Tibial artery (tissue), 4 donors: ENCODE measurements at regions not wholly inside any gene's neighbourhood (a gene's known extent, or its start where the extent isn't known, plus 50 kb on each side); places are given as distances from the start of the nearest gene placed in this dataset.

Experiments
- DNase-seq, 2 donors: peaks; one replicate each; pipeline ENCODE4 v3.0.0-alpha.2; 2019
- H3K27ac ChIP-seq, 2 donors: fragments of 200-600 bp; sonication (generic) in 1 of 2; 1 replicate in 1 of 2; 2 replicates in 1 of 2; pipeline ENCODE4 v1.5.1; 2018 to 2019; ENCODE audit warnings: mild to moderate bottlenecking in 1 of 2
- H3K27me3 ChIP-seq, 2 donors: fragments of 200-600 bp; sonication (generic) in 1 of 2; one replicate each; pipeline versions ENCODE4 v1.5.1 to v1.6.0; 2016 to 2019
- H3K36me3 ChIP-seq, 3 donors: fragments of 200-600 bp; sonication (generic) in 2 of 3; one replicate each; pipeline ENCODE4 v1.5.1; 2016 to 2019; ENCODE audit warnings: mild to moderate bottlenecking in 2 of 3
- H3K4me1 ChIP-seq, 4 donors: fragments of 200-600 bp; sonication (generic) in 2 of 4; 1 replicate in 3 of 4; 2 replicates in 1 of 4; pipeline ENCODE4 v1.5.1; 2016 to 2019
- H3K4me3 ChIP-seq, 2 donors: fragments of 200-600 bp; sonication (generic) in 1 of 2; 1 replicate in 1 of 2; 2 replicates in 1 of 2; pipeline ENCODE4 v1.5.1; 2018 to 2019; ENCODE audit warnings: mild to moderate bottlenecking in 2 of 2
- H3K9me3 ChIP-seq, 3 donors: fragments of 200-600 bp; sonication (generic) in 1 of 3; one replicate each; pipeline ENCODE4 v1.5.1; 2016 to 2019
- CTCF ChIP-seq, 2 experiments: fragments of 200-600 bp in 1 of 2; fragments of 450-650 bp in 1 of 2; IDR thresholded peaks; one replicate each; pipeline ENCODE4 v1.5.1; 2017 to 2019; ENCODE audit warnings: antibody characterized with exemption in 2 of 2, mild to moderate bottlenecking in 1 of 2, moderate library complexity in 1 of 2
- intact Hi-C: fragments of 100-400 bp; cut with DNase I; formaldehyde crosslinking; loops from one replicate; pipeline ENCODE4 v1.15.0; 2023; ENCODE audit warnings: low total_unique reads

DNA sequence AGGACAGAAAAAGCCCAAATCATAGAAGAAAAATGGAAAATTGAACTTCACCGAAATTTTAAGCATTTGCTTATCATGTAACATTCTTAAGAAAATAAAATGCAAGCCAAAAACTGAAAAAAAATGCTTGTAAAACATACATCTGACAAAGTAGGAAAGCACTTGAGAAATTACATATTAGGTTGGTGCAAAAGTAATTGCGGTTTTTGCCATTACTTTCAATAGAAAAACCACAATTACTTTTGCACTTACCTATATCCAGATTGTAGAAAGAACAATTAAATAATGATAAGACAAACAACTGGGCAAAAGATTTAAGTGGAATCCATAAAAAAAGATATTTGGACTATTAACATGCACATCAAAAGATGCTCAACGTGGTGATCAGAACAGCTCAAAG, 146.2 kb downstream of the TBXT start:
- Histone ChIP-seq H3K4me3 (no peak overlapping the region), H3K27me3 (no peaks in the 10 kb centered on the region), H3K36me3 (no peaks in the 10 kb centered on the region), H3K9me3 (peaks cover 0 to 5% (median 0%) of the 10 kb centered on the region in 3 donors), H3K27ac (no peak overlapping the region), H3K4me1 (no peaks in the 10 kb centered on the region)
- no peak for TF ChIP-seq CTCF (IDR thresholded peaks at IDR 0.05)
- intact Hi-C loops, result no loop called here
- DNase-seq, result no peak

DNA sequence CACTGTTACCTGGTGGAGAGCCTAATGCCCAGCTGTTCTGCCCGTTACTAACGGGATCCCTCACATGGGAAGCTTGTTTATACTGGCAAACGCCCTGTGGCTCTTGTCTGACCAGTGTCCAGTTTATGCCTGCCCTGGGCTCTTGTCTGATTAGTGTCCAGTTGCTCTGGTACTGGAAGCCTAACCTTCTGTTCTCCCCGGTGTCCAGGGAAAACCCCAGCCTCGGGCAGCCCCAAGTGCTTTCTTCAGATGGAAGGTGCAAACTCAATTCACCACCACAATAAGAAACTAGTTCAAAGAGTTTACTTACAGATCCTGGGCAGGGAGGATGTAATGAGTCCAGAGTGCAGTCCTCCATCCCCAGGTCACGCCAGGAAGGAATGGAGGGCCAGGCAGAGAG, 148.4 kb downstream of the TBXT start:
- Histone ChIP-seq H3K4me3 (no peak overlapping the region), H3K36me3 (no peaks in the 10 kb centered on the region), H3K4me1 (no peaks in the 10 kb centered on the region), H3K9me3 (peaks cover 0 to 5% (median 0%) of the 10 kb centered on the region in 3 donors), H3K27me3 (no peaks in the 10 kb centered on the region), H3K27ac (no peak overlapping the region)
- DNase-seq, result no peak
- intact Hi-C loops, result loop anchor here (10.0 kb wide), 1 partner anchor 354 kb away; the partner anchor contains the start of gene PDE10A
- no peak for TF ChIP-seq CTCF (IDR thresholded peaks at IDR 0.05)

- no peak for TF ChIP-seq CTCF (IDR thresholded peaks at IDR 0.05)
- H3K4me1 ChIP-seq, result no peaks in the 10 kb centered on the region
- DNase-seq, result no peak
- peaks cover 0 to 7% of the 10 kb centered on the region in 2 donors for H3K27me3 ChIP-seq
- no peaks in the 10 kb centered on the region for H3K36me3 ChIP-seq
- H3K9me3 ChIP-seq, result peaks cover 0 to 5% (median 0%) of the 10 kb centered on the region in 3 donors
- intact Hi-C loops, result loop anchor here (10.0 kb wide), 1 partner anchor 352 kb away; the partner anchor contains the start of gene PDE10A
- H3K4me3 ChIP-seq, result no peak overlapping the region
- no peak overlapping the region for H3K27ac ChIP-seq
These were observed 150.5 kb downstream of the TBXT start for GRCh38 chr6:166017032-166017635.

GRCh38 chr6:166014966-166015365, 152.7 kb downstream of the TBXT start:
- Histone ChIP-seq H3K27me3 (peaks cover 0 to 28% of the 10 kb centered on the region in 2 donors), H3K9me3 (peaks cover 0 to 5% (median 0%) of the 10 kb centered on the region in 3 donors), H3K36me3 (no peaks in the 10 kb centered on the region), H3K4me1 (no peaks in the 10 kb centered on the region), H3K4me3 (no peak overlapping the region), H3K27ac (no peak overlapping the region)
- TF ChIP-seq CTCF (IDR thresholded peaks at IDR 0.05), result no peak
- DNase-seq, result no peak
- intact Hi-C loops, result loop anchor here (10.0 kb wide), 1 partner anchor 350 kb away; the partner anchor contains the start of gene PDE10A

DNA sequence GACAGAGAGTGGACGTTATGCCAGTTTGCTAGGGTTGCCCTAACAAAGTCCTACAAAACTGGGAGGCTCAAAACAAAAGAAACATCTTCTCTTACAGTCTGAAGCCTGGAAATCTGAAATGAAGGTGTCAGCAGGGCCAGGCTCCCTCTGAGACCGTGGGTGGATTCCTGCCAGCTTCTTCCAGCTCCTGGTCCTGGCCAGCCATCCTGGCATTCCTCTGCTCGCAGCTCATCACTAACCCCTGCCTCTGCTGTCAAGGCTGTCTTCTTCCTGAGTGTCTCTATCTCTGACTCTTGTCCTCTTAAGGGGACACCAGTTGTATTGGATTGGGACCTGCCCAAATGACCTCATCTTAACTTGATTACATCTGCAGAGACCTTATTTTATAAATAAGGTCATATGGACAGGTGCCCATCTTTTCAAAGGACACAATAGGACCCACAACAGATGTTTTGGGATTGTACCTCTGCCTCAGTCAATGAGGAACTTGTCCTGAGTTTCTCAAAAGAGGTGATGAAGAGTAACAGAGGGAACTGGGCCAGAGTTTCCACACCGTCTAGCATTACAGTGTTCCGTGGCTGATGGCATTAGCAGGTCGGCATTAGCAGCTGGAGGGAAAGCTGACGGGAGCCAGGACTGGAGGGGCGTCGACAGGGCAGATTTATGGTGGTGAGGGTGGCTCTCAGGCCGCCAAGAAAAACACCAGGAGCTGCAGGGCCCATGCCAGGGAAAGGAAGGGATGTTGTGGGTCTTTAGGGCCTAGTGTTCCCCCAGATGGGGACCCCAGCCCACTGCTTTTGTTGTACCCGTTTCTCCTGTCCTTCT, 157.3 kb downstream of the TBXT start:
- no peak for DNase-seq
- H3K4me3 ChIP-seq, result no peak overlapping the region
- H3K27me3 ChIP-seq, result peaks cover 0 to 64% of the 10 kb centered on the region in 2 donors
- no peak for TF ChIP-seq CTCF (IDR thresholded peaks at IDR 0.05)
- H3K36me3 ChIP-seq, result no peaks in the 10 kb centered on the region
- no peak overlapping the region for H3K27ac ChIP-seq
- H3K9me3 ChIP-seq, result no peaks in the 10 kb centered on the region
- peaks cover 0 to 40% (median 34%) of the 10 kb centered on the region in 4 donors for H3K4me1 ChIP-seq
- intact Hi-C loops, result loop anchor here (10.0 kb wide), 1 partner anchor 346 kb away; the partner anchor contains the start of gene PDE10A
